Sigmoid colon (tissue), 6 donors: ENCODE measurements at regions not wholly inside any gene's neighbourhood (a gene's known extent, or its start where the extent isn't known, plus 50 kb on each side); places are given as distances from the start of the nearest gene placed in this dataset.

Source experiments
- DNase-seq: peaks from one replicate; pipeline ENCODE4 v3.0.0-alpha.2; 2019
- H3K27ac ChIP-seq, 4 donors: fragments of 200-600 bp; sonication (generic); one replicate each; pipeline ENCODE4 v1.5.1; 2016 to 2019; ENCODE audit warnings: mild to moderate bottlenecking in 1 of 4
- H3K27me3 ChIP-seq, 3 donors: fragments of 200-600 bp; sonication (generic); one replicate each; pipeline ENCODE4 v1.5.1; 2019; ENCODE audit warnings: mild to moderate bottlenecking in 1 of 3
- H3K36me3 ChIP-seq, 4 donors: fragments of 200-600 bp; sonication (generic); one replicate each; pipeline ENCODE4 v1.5.1; 2016 to 2019
- H3K4me1 ChIP-seq, 4 donors: fragments of 200-600 bp; sonication (generic); one replicate each; pipeline ENCODE4 v1.5.1; 2017 to 2019
- H3K4me3 ChIP-seq, 4 donors: fragments of 200-600 bp; sonication (generic); one replicate each; pipeline ENCODE4 v1.5.1; 2017 to 2019; ENCODE audit warnings: mild to moderate bottlenecking in 2 of 4, moderate library complexity in 1 of 4
- H3K9me3 ChIP-seq, 4 donors: fragments of 200-600 bp in 3 of 4; sonication (generic) in 3 of 4; one replicate each; pipeline versions ENCODE4 v1.5.1 to v1.6.1; 2013 to 2019
- CTCF ChIP-seq, 4 experiments: fragments of 450-650 bp in 3 of 4; fragments of 200-600 bp in 1 of 4; IDR thresholded peaks; one replicate each; pipeline ENCODE4 v1.5.1; 2016 to 2019; ENCODE audit warnings: antibody characterized with exemption in 4 of 4, mild to moderate bottlenecking in 3 of 4, moderate library complexity in 2 of 4
- EP300 ChIP-seq, 4 donors: sonication (generic); formaldehyde crosslinking; IDR thresholded peaks; one replicate each; pipeline ENCODE4 v1.6.1; 2017; ENCODE audit warnings: antibody characterized with exemption in 4 of 4
- POLR2A ChIP-seq, 2 donors: fragments of 450-650 bp; IDR thresholded peaks; one replicate each; pipeline ENCODE4 v1.6.1; 2016; ENCODE audit warnings: antibody characterized with exemption in 2 of 2, mild to moderate bottlenecking in 2 of 2, moderate library complexity in 2 of 2
- POLR2AphosphoS5 ChIP-seq, 4 donors: sonication (generic); formaldehyde crosslinking; IDR thresholded peaks; one replicate each; pipeline ENCODE4 v1.6.1; 2017; ENCODE audit warnings: antibody characterized with exemption in 4 of 4
- WGBS, 2 donors: extraction: QIAGEN DNeasy Blood & Tissue Kit; methylation state at CpG; one replicate each; pipeline ENCODE4 v1.1.7; 2013; 5-methylcytosine and 5-hydroxymethylcytosine counted together
- intact Hi-C: fragments of 100-400 bp; cut with DNase I; formaldehyde crosslinking; loops from one replicate; pipeline ENCODE4 v1.15.1; 2023
- donor health status: healthy with polysubstance abuse.
- donor health status: healthy.

GRCh38 chr2:39508198-39508597 is 71.1 kb upstream of the MAP4K3 start:
- no peaks in the 10 kb centered on the region for H3K27me3 ChIP-seq
- TF ChIP-seq CTCF (IDR thresholded peaks at IDR 0.05) (no peak), EP300 (IDR thresholded peaks at IDR 0.05) (peak in 1 of 4 donors; percentile 5), POLR2A (IDR thresholded peaks at IDR 0.05) (no peak), POLR2AphosphoS5 (IDR thresholded peaks at IDR 0.05) (peak in 3 of 4 donors; percentile 38 to 64 (median 46))
- H3K4me3 ChIP-seq: no peak overlapping the region
- H3K4me1 ChIP-seq: peaks cover 0 to 90% (median 84%) of the 10 kb centered on the region in 4 donors
- DNase-seq: no peak
- no peaks in the 10 kb centered on the region for H3K9me3 ChIP-seq
- 81 to 84% methylated on average over 4 of the region's 4 CpGs for WGBS, 2 donors
- peak overlapping the region in 3 of 4 donors; percentile 61 to 83 (median 82) for H3K27ac ChIP-seq
- H3K36me3 ChIP-seq: no peaks in the 10 kb centered on the region
- intact Hi-C loops: no loop called here

GRCh38 chr2:39510140-39510539 is 73.1 kb upstream of the MAP4K3 start:
- Histone ChIP-seq H3K9me3 (no peaks in the 10 kb centered on the region), H3K4me1 (peaks cover 0 to 89% (median 79%) of the 10 kb centered on the region in 4 donors), H3K27me3 (no peaks in the 10 kb centered on the region), H3K27ac (peak overlapping the region; percentile 21 to 83 (median 80)), H3K36me3 (no peaks in the 10 kb centered on the region), H3K4me3 (no peak overlapping the region)
- intact Hi-C loops: loop anchor here (5.0 to 10.0 kb wide), 3 partner anchors 128 to 385 kb away; partner anchors contain the start of gene SOS1
- 76 to 86% methylated on average over 5 of the region's 5 CpGs for WGBS, 2 donors
- no peak for TF ChIP-seq POLR2A (IDR thresholded peaks at IDR 0.05)
- no peak for TF ChIP-seq CTCF (IDR thresholded peaks at IDR 0.05)
- TF ChIP-seq EP300 (IDR thresholded peaks at IDR 0.05): no peak
- no peak for TF ChIP-seq POLR2AphosphoS5 (IDR thresholded peaks at IDR 0.05)
- no peak for DNase-seq

- TF ChIP-seq POLR2AphosphoS5 (IDR thresholded peaks at IDR 0.05): no peak
- TF ChIP-seq CTCF (IDR thresholded peaks at IDR 0.05): no peak
- TF ChIP-seq EP300 (IDR thresholded peaks at IDR 0.05): no peak
- TF ChIP-seq POLR2A (IDR thresholded peaks at IDR 0.05): no peak
- Histone ChIP-seq H3K27ac (peak overlapping the region; percentile 78 to 83 (median 80)), H3K4me3 (no peak overlapping the region), H3K27me3 (no peaks in the 10 kb centered on the region), H3K9me3 (no peaks in the 10 kb centered on the region), H3K36me3 (no peaks in the 10 kb centered on the region), H3K4me1 (peaks cover 0 to 90% (median 79%) of the 10 kb centered on the region in 4 donors)
- no peak for DNase-seq
- WGBS, 2 donors: 89 to 95% methylated on average over 4 of the region's 4 CpGs
- intact Hi-C loops: loop anchor here (5.0 to 10.0 kb wide), 3 partner anchors 129 to 386 kb away; partner anchors contain the start of gene SOS1
Measured at GRCh38 chr2:39511219-39511604, 74.1 kb upstream of the MAP4K3 start.

- no peak for DNase-seq
- no peaks in the 10 kb centered on the region for H3K9me3 ChIP-seq
- H3K27me3 ChIP-seq: no peaks in the 10 kb centered on the region
- TF ChIP-seq POLR2A (IDR thresholded peaks at IDR 0.05) (no peak), POLR2AphosphoS5 (IDR thresholded peaks at IDR 0.05) (no peak), EP300 (IDR thresholded peaks at IDR 0.05) (no peak)
- no peak overlapping the region for H3K4me3 ChIP-seq
- peaks cover 0 to 92% (median 82%) of the 10 kb centered on the region in 4 donors for H3K4me1 ChIP-seq
- intact Hi-C loops: loop anchor here (5.0 to 10.0 kb wide), 3 partner anchors 130 to 387 kb away; partner anchors contain the start of gene SOS1
- WGBS, 2 donors: 67 to 72% methylated on average over 3 of the region's 3 CpGs
- H3K27ac ChIP-seq: peak overlapping the region; percentile 78 to 83 (median 80)
- no peaks in the 10 kb centered on the region for H3K36me3 ChIP-seq
Measured at GRCh38 chr2:39511605-39512433, 74.7 kb upstream of the MAP4K3 start.

GRCh38 chr2:39512434-39512935 is 75.4 kb upstream of the MAP4K3 start:
- no peak overlapping the region for H3K4me3 ChIP-seq
- 80 to 86% methylated on average over 7 of the region's 7 CpGs for WGBS, 2 donors
- DNase-seq: peak; percentile 92
- intact Hi-C loops: loop anchor here (5.0 to 10.0 kb wide), 3 partner anchors 130 to 388 kb away; partner anchors contain the start of gene SOS1
- no peaks in the 10 kb centered on the region for H3K36me3 ChIP-seq
- peak overlapping the region; percentile 78 to 83 (median 80) for H3K27ac ChIP-seq
- peak in 1 of 4 donors; percentile 10 for TF ChIP-seq EP300 (IDR thresholded peaks at IDR 0.05)
- TF ChIP-seq CTCF (IDR thresholded peaks at IDR 0.05): no peak
- TF ChIP-seq POLR2A (IDR thresholded peaks at IDR 0.05): no peak
- TF ChIP-seq POLR2AphosphoS5 (IDR thresholded peaks at IDR 0.05): peak; percentile 8 to 53 (median 39)
- peaks cover 0 to 92% (median 84%) of the 10 kb centered on the region in 4 donors for H3K4me1 ChIP-seq
- H3K9me3 ChIP-seq: no peaks in the 10 kb centered on the region
- no peaks in the 10 kb centered on the region for H3K27me3 ChIP-seq
